ENCODE measurements at regions not wholly inside any gene's neighbourhood (a gene's known extent, or its start where the extent isn't known, plus 50 kb on each side); places are given as distances from the start of the nearest gene placed in this dataset.
"Not testable (repeated sequence)": the region's sequence is repeated elsewhere in the genome, so short reads cannot be mapped to it uniquely, and the experiment has no call there.

GRCh38 chr9:28923351-28923750, 1350.1 kb upstream of the C9orf72 start:
- DNase-seq (ENCODE audit: low spot score), result no peak

DNA sequence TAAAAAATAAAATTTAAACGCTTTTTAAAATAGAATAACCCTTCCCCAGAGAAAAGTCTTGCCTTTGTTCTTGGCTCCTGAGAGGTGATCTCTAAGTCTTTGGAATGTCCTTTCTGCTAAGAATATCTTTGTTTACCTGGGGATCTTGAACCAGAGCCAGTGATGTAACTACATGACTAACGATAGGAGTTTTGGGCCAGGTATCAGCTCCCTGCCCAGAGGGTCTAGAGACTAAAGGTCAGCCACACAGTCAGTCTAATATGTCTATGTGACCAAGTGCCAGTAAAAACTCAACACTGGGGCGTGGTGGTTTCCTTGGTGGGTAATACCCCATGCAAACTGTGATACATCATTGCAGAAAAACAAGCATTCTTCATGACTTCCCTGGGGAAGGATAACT, 1351.9 kb upstream of the C9orf72 start:
- no peak for DNase-seq (ENCODE audit: low spot score)

DNA sequence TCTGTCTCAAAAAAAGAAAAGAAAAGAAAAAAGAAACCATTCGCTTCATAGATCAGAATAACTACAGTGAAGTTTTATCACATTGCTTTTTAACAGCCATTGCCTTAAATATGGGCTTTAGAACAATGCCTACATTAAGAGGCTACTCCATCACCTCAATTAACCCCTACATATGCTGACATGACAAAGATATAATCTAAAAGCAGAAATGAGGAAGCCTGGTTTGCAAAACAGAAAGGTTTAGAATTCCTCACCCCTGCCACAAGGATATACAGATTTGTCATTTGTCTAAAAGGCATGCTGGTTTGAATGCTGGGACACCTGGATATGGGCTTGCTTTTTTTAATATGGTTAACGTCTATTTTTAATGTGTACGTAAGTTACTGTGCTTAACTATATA, 1353.0 kb upstream of the C9orf72 start:
- no peak for DNase-seq (ENCODE audit: low spot score)

- DNase-seq (ENCODE audit: low spot score), result no peak
These were observed 1354.4 kb upstream of the C9orf72 start for GRCh38 chr9:28927691-28928090.

DNA sequence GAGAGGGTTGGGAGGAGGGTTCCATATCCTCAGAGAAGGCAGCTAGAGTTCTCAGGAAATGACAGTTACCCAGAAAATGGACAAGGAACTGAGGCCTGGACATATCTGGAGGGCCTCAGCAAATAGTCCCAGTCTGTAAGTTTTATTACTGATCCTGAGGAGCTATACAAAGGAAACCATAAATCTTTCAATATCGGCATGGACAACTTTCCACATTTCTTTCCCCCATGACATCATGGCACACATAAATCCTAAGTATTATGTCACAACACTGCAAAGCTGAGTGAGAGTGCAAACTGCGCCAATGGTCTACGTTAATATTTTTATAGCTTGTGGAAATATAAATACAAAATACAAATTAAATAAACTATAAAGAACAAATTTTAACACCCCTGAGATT, 1356.2 kb upstream of the C9orf72 start:
- DNase-seq (ENCODE audit: low spot score), result no peak

DNA sequence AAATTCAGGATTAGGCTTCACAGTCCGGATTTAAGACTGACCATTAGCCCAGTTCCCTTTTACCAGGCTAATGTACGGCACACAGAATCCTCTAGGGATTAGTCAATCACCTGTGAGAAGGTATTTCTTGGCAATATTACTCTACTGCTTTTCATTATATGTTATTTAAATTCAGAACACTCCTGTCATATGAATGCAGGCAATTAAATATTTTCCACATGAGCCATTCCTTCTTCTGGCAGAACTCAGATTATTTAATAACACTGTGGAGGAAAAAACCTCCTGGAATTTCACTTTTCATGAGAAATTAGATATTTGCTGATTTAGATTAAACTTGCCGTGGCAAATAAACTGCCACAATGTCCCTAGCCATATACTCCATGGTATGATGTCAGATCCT, 1357.5 kb upstream of the C9orf72 start:
- no peak for DNase-seq (ENCODE audit: low spot score)

GRCh38 chr9:28934111-28934510, 1360.8 kb upstream of the C9orf72 start:
- no peak for DNase-seq (ENCODE audit: low spot score)

DNA sequence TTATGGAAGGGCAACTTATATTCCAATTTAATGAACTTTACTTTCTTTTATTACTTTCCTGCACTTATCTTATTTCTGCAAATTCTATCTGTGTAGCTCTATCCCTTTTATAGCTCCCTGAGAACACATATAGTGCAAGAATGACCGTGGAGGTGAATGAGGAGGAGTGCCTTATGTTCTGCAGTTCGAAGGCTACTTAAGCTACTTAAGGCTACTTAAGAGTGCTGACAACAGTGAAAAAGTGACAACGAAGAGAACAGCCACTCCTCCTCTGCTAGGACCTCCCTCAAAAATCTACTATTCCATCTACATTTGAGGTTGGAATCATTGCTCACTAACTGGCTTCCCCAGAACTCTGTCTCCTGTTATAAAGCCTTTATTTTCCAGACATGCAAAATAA, 1365.7 kb upstream of the C9orf72 start:
- DNase-seq (ENCODE audit: low spot score), result no peak

DNA sequence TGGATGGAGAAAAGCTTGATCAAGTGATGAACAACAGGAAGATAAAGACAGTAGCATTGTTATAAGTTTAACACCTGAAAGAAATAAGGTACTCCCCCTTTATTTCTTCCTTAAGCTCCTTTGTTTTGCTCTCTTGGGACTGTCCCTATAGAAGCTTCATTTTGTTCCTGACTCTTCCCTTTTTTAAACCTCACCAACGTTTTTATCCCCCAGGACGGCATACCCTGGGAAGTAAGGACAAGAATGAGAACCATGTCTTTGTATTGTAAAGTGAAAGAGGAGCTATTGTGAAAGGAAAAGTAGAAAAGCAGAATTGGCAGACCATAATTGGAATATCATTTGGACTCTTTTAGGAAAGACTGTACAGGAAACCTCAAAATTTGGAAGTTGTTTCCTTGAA, 1368.6 kb upstream of the C9orf72 start:
- DNase-seq (ENCODE audit: low spot score), result no peak

DNA sequence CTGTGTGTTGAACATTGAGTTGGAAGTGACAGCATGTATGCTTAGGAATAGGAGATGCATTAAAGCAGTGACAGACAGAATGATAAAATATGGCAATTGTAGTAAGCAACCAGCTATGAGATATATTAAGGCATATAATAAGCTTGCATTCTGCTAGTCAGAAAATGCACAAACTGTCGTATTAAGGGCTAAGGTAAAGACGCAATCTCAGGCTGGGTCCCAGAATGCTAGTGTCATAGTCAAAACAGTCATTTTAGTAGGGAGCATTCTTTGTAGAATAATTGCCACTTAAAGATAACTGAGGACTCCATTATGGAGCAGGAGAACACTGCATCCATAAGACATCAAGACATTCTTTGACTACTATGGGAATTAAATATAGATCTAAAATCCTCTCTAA, 1369.7 kb upstream of the C9orf72 start:
- no peak for DNase-seq (ENCODE audit: low spot score)

DNA sequence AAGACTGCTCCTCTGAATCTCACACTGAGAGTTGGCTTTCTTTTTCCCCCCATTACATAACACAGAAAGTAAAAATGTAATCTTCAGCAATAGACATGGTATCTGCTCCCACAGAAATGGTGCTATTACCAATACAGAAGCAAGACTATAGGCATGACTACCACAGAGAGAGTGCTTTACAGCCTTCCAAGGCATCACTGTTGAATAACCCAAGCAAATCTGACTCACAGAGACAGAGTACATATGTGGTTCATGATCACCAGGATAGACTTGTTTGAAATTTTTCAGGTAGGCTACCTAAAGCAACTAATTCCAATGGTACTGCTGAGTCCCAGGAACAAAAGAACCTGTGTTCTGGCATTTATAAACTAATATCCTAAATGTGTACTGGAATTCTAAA, 1373.4 kb upstream of the C9orf72 start:
- no peak for DNase-seq (ENCODE audit: low spot score)

DNA sequence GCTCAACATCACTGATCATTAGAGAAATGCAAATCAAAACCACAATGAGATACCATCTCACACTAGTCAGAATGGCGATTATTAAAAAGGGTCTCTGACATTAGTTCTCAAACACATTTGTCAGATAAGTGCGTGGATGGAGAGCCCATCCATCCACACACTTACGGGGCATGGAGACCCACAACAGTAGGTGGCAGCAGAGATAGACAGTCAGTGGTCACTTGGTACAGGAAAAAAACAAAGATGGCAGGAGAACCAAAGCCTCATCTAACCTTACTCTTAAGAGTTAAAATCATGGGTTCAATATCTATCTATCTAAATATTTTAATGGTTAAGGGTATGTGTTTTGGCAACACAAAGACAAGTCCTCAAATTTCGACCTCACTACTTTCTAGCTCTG, 1378.7 kb upstream of the C9orf72 start:
- no peak for DNase-seq (ENCODE audit: low spot score)

DNA sequence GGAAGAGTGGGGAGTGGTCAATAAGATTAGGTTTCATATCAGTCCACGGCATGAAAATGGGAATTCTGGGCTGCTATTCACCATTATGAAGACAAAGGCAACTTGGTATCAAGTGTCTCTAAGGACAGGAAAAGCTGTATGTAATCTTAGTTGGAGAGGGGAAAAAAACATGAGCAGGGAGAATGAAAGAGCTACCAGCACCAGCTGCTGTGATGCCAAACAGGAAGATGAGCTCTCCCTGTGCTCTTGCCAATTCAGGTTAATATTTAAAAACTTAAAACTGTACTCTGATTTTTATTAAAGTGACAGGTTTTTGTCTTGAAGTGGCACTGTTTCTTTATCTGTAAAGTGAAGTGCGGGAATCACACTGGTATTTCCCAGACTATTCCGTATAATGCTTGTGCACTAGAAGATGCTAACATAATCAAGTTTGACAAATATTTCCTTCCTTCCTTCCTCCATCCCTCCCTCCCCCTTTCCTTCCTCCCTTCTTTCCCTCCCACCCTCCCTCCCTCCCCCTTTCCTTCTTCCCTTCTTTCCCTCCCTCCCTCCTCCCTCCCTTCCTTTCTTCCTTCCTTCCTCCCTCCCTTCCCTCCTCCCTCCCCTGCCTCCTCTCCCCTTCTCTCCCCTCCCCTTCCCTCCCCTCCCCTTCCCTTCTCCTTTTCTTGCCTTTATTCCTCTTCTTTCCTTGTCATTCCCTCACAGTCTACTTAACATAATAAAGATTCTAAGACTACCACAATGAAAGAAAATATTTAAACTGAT, 1383.0 kb upstream of the C9orf72 start:
- no peak for DNase-seq (ENCODE audit: low spot score)

- no peak for DNase-seq (ENCODE audit: low spot score)
These were observed 1387.3 kb upstream of the C9orf72 start for GRCh38 chr9:28960602-28961001.

GRCh38 chr9:28961623-28962022, 1388.3 kb upstream of the C9orf72 start:
- no peak for DNase-seq (ENCODE audit: low spot score)

- no peak for DNase-seq (ENCODE audit: low spot score)
These were observed 1393.9 kb upstream of the C9orf72 start for GRCh38 chr9:28967226-28967625.

DNA sequence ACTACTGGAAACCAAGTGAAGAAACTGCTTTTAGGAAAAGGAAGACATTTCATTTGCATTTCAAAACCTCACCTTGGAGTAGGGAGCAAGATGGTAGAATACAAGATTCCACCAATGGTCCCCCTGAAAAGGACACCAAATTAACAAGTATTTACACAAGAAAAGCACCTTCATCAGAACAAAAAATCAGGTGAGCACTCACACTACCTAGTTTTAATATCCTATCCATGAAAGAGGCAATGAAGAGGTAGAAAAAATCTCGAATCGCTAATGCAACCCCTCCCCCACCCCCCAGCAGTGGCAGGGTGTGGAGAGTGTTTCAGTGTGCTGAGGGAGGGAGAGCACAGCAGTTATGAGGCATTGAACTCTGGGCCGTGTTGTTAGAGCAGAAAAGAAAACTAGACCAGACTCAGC, 1397.0 kb upstream of the C9orf72 start:
- no peak for DNase-seq (ENCODE audit: low spot score)

- no peak for DNase-seq (ENCODE audit: low spot score)
These were observed 1398.6 kb upstream of the C9orf72 start for GRCh38 chr9:28971881-28972280.

DNA sequence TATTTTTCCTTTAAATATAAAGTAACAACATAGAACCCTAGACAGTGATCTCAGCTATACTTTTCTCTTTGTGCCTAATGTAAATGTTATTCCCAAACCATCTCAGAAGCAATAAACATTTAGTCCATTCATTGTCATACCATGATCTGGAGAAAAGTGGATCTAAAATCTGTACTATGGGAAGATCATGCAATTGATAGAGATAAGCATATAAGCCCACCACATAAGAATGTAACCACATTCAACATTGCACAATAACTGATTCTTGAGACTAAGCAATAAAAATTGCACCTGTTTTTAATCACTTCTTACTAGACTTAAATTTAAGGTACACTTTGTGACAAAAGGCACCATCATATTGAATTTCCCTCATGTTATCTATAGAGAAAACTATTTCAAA, 1403.0 kb upstream of the C9orf72 start:
- DNase-seq (ENCODE audit: low spot score), result no peak

DNA sequence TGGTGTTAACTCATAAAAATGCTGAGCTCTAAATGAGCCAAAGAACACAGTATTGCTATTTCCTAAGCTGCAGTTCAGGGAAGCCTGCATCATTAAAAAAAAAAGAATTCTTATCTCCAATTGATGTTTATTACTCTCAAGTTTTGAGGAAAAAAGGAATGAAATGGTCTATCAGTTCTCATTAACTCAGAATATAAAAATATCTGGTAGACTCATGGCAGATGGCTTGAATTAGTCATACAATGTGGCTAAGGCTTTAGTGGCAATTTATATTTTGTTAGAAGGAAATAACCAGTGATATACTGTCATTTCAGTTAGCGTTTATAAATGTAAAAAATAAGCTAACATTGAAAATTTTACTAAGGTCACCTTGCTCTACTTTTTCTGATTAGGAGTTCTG, 1403.4 kb upstream of the C9orf72 start:
- no peak for DNase-seq (ENCODE audit: low spot score)

DNA sequence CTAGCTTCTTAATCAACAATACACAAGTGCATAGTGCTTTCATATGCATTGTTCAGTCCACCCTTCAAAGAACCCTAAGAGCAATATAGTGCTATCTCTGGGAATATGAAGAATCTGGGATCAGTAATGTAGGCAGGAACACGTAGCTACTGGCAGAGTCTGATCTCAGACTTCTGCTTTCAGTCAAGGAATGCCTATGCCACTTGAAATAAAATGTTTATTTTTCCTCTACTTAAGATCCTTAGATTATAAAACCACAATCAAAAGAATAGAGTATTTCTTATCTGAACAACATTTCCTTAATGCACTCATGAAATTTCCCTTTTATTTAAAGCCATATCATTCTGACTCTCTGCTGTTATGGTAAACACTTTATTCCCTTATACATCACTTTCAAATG, 1407.8 kb upstream of the C9orf72 start:
- no peak for DNase-seq (ENCODE audit: low spot score)

DNA sequence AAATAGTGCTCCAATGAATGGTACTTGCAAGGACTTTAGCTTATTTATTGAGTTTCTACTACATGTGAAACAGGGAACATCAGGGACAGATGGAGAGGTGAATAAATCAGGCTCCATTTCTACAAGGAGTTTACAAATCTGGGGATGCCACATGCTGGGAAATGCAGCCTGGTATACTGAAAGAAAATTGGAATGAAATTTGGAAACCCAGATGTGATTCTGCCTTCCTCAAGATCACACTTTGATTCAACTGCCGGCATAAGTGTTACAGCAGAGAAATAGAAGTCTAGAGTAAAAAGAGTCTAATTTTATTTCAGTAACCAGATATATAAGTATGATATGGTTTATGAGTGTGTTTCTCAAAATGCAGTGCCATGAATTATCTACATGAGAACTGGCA, 1408.4 kb upstream of the C9orf72 start:
- no peak for DNase-seq (ENCODE audit: low spot score)

GRCh38 chr9:28984016-28984415, 1410.7 kb upstream of the C9orf72 start:
- no peak for DNase-seq (ENCODE audit: low spot score)

GRCh38 chr9:28990009-28990408, 1416.7 kb upstream of the C9orf72 start:
- not testable (repeated sequence) for DNase-seq (ENCODE audit: low spot score)

DNA sequence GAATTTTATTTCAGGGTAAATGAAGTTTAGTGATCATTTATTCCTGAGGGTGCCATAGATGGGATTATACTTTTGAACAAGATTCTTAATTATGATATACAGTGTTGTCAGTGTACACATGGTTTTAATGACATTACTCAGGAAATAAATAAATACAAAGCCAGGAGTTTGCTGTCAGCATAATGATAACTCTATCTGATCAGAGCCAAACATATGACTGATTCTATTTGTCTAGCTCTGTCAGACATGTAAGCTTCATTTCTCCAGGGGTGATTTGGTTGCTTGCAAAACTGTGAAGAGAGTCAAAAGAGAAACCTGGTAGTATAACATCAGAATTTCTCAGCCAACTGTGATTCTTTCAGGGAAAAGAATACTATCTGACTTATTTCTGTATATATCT, 1425.8 kb upstream of the C9orf72 start:
- no peak for DNase-seq (ENCODE audit: low spot score)

Measured in AG08395 (cell line).